ENCODE measurements at regions not wholly inside any gene's neighbourhood (a gene's known extent, or its start where the extent isn't known, plus 50 kb on each side); places are given as distances from the start of the nearest gene placed in this dataset.

- ChIA-PET CTCF (no interaction called here), POLR2A (interaction anchor here in 1 of 2 donors (0.8 kb wide), 1 partner anchor 601 kb away, joined by 5 read pairs; no protein-coding TSS in a partner anchor)
- Mint-ChIP-seq H3K4me3 (no peak overlapping the region), H3K27ac (no peak overlapping the region), H3K27me3 (peaks cover 0 to 3% of the 10 kb centered on the region in 2 donors), H3K4me1 (no peaks in the 10 kb centered on the region), H3K36me3 (no peaks in the 10 kb centered on the region), H3K9me3 (no peaks in the 10 kb centered on the region)
- ATAC-seq (replicated peaks in 1 of 4) (no peak), DNase-seq (no peak)
- Histone ChIP-seq H3K27ac (ENCODE audit: low read length) (no peak overlapping the region), H3K9me3 (no peaks in the 10 kb centered on the region), H3K4me3 (ENCODE audit: control insufficient read depth in 1 of 2, extremely low read depth in 1 of 2, low read length in 1 of 2) (no peak overlapping the region), H3K27me3 (replicated peaks in 1 of 2; ENCODE audit: control insufficient read depth in 2 of 2, extremely low read depth in 1 of 2, insufficient read depth in 2 of 2, low read length in 1 of 2) (no peaks in the 10 kb centered on the region), H3K36me3 (ENCODE audit: control insufficient read depth in 2 of 2, extremely low read depth in 1 of 2, insufficient read depth in 1 of 2, low read length in 1 of 2) (no peaks in the 10 kb centered on the region), H3K4me1 (ENCODE audit: control insufficient read depth in 1 of 2, extremely low read depth in 1 of 2, insufficient read depth in 2 of 2, low read length in 2 of 2) (no peaks in the 10 kb centered on the region)
- WGBS (ENCODE audit: insufficient coverage) = 60% methylated on average over 2 of the region's 6 CpGs
These were observed 200.2 kb downstream of the PLK2 start for GRCh38 chr5:58259685-58260152.

- H3K4me1 ChIP-seq (ENCODE audit: control insufficient read depth in 1 of 2, extremely low read depth in 1 of 2, insufficient read depth in 2 of 2, low read length in 2 of 2) = no peaks in the 10 kb centered on the region
- Mint-ChIP-seq H3K4me1 (no peaks in the 10 kb centered on the region), H3K27ac (no peak overlapping the region), H3K36me3 (no peaks in the 10 kb centered on the region), H3K4me3 (no peak overlapping the region), H3K9me3 (no peaks in the 10 kb centered on the region), H3K27me3 (peaks cover 0 to 3% of the 10 kb centered on the region in 2 donors)
- no peaks in the 10 kb centered on the region for H3K9me3 ChIP-seq
- ATAC-seq (replicated peaks in 1 of 4) (no peak), DNase-seq (no peak)
- no peaks in the 10 kb centered on the region for H3K36me3 ChIP-seq (ENCODE audit: control insufficient read depth in 2 of 2, extremely low read depth in 1 of 2, insufficient read depth in 1 of 2, low read length in 1 of 2)
- ChIA-PET POLR2A (no interaction called here), CTCF (no interaction called here)
- no peak overlapping the region for H3K27ac ChIP-seq (ENCODE audit: low read length)
- no peaks in the 10 kb centered on the region for H3K27me3 ChIP-seq (replicated peaks in 1 of 2; ENCODE audit: control insufficient read depth in 2 of 2, extremely low read depth in 1 of 2, insufficient read depth in 2 of 2, low read length in 1 of 2)
- H3K4me3 ChIP-seq (ENCODE audit: control insufficient read depth in 1 of 2, extremely low read depth in 1 of 2, low read length in 1 of 2) = no peak overlapping the region
These were observed 200.8 kb downstream of the PLK2 start for GRCh38 chr5:58258984-58259684.

GRCh38 chr5:58255970-58256369 lies 203.9 kb downstream of the PLK2 start:
- Mint-ChIP-seq H3K4me3 (no peak overlapping the region), H3K9me3 (no peaks in the 10 kb centered on the region), H3K4me1 (no peaks in the 10 kb centered on the region), H3K27me3 (peaks cover 2 to 4% of the 10 kb centered on the region in 2 donors), H3K27ac (no peak overlapping the region), H3K36me3 (no peaks in the 10 kb centered on the region)
- H3K36me3 ChIP-seq (ENCODE audit: control insufficient read depth in 2 of 2, extremely low read depth in 1 of 2, insufficient read depth in 1 of 2, low read length in 1 of 2) = no peaks in the 10 kb centered on the region
- no peak for DNase-seq
- H3K9me3 ChIP-seq = no peaks in the 10 kb centered on the region
- no CpG with 5 or more reads among the region's 2 CpGs for WGBS (ENCODE audit: insufficient coverage)
- no peak overlapping the region for H3K4me3 ChIP-seq (ENCODE audit: control insufficient read depth in 1 of 2, extremely low read depth in 1 of 2, low read length in 1 of 2)
- H3K27ac ChIP-seq (ENCODE audit: low read length) = no peak overlapping the region
- ChIA-PET POLR2A (no interaction called here), CTCF (no interaction called here)
- no peaks in the 10 kb centered on the region for H3K27me3 ChIP-seq (replicated peaks in 1 of 2; ENCODE audit: control insufficient read depth in 2 of 2, extremely low read depth in 1 of 2, insufficient read depth in 2 of 2, low read length in 1 of 2)
- ATAC-seq (replicated peaks in 1 of 4) = no peak
- H3K4me1 ChIP-seq (ENCODE audit: control insufficient read depth in 1 of 2, extremely low read depth in 1 of 2, insufficient read depth in 2 of 2, low read length in 2 of 2) = no peaks in the 10 kb centered on the region

GRCh38 chr5:58255386-58255785 lies 204.5 kb downstream of the PLK2 start:
- H3K4me1 ChIP-seq (ENCODE audit: control insufficient read depth in 1 of 2, extremely low read depth in 1 of 2, insufficient read depth in 2 of 2, low read length in 2 of 2) = no peaks in the 10 kb centered on the region
- no CpG with 5 or more reads among the region's 1 CpG for WGBS (ENCODE audit: insufficient coverage)
- ChIA-PET CTCF (no interaction called here), POLR2A (no interaction called here)
- no peaks in the 10 kb centered on the region for H3K9me3 ChIP-seq
- Mint-ChIP-seq H3K4me1 (no peaks in the 10 kb centered on the region), H3K9me3 (no peaks in the 10 kb centered on the region), H3K27me3 (peaks cover 2 to 4% of the 10 kb centered on the region in 2 donors), H3K27ac (no peak overlapping the region), H3K4me3 (no peak overlapping the region), H3K36me3 (no peaks in the 10 kb centered on the region)
- no peaks in the 10 kb centered on the region for H3K27me3 ChIP-seq (replicated peaks in 1 of 2; ENCODE audit: control insufficient read depth in 2 of 2, extremely low read depth in 1 of 2, insufficient read depth in 2 of 2, low read length in 1 of 2)
- DNase-seq (no peak), ATAC-seq (replicated peaks in 1 of 4) (no peak)
- H3K4me3 ChIP-seq (ENCODE audit: control insufficient read depth in 1 of 2, extremely low read depth in 1 of 2, low read length in 1 of 2) = no peak overlapping the region
- no peaks in the 10 kb centered on the region for H3K36me3 ChIP-seq (ENCODE audit: control insufficient read depth in 2 of 2, extremely low read depth in 1 of 2, insufficient read depth in 1 of 2, low read length in 1 of 2)
- H3K27ac ChIP-seq (ENCODE audit: low read length) = no peak overlapping the region

GRCh38 chr5:58248221-58248620 lies 211.7 kb downstream of the PLK2 start:
- H3K4me1 Mint-ChIP-seq = no peaks in the 10 kb centered on the region
- Histone ChIP-seq H3K9me3 (no peaks in the 10 kb centered on the region), H3K4me3 (ENCODE audit: control insufficient read depth in 1 of 2, extremely low read depth in 1 of 2, low read length in 1 of 2) (no peak overlapping the region), H3K27me3 (replicated peaks in 1 of 2; ENCODE audit: control insufficient read depth in 2 of 2, extremely low read depth in 1 of 2, insufficient read depth in 2 of 2, low read length in 1 of 2) (no peaks in the 10 kb centered on the region), H3K27ac (ENCODE audit: low read length) (no peak overlapping the region), H3K4me1 (ENCODE audit: control insufficient read depth in 1 of 2, extremely low read depth in 1 of 2, insufficient read depth in 2 of 2, low read length in 2 of 2) (no peaks in the 10 kb centered on the region), H3K36me3 (ENCODE audit: control insufficient read depth in 2 of 2, extremely low read depth in 1 of 2, insufficient read depth in 1 of 2, low read length in 1 of 2) (no peaks in the 10 kb centered on the region)
- ATAC-seq (replicated peaks in 1 of 4) = no peak
- no peak for DNase-seq
- POLR2A ChIA-PET = no interaction called here
- no peaks in the 10 kb centered on the region for H3K9me3 Mint-ChIP-seq
- no peak overlapping the region for H3K4me3 Mint-ChIP-seq
- no CpG with 5 or more reads among the region's 1 CpG for WGBS (ENCODE audit: insufficient coverage)
- H3K27ac Mint-ChIP-seq = no peak overlapping the region
- peaks cover 4 to 12% of the 10 kb centered on the region in 2 donors for H3K27me3 Mint-ChIP-seq
- CTCF ChIA-PET = no interaction called here
- no peaks in the 10 kb centered on the region for H3K36me3 Mint-ChIP-seq

- Mint-ChIP-seq H3K4me3 (no peak overlapping the region), H3K36me3 (no peaks in the 10 kb centered on the region), H3K9me3 (no peaks in the 10 kb centered on the region), H3K27ac (no peak overlapping the region), H3K27me3 (peaks cover 2 to 8% of the 10 kb centered on the region in 2 donors), H3K4me1 (no peaks in the 10 kb centered on the region)
- CTCF ChIA-PET = no interaction called here
- DNase-seq (no peak), ATAC-seq (replicated peaks in 1 of 4) (no peak)
- POLR2A ChIA-PET = no interaction called here
- H3K4me3 ChIP-seq (ENCODE audit: control insufficient read depth in 1 of 2, extremely low read depth in 1 of 2, low read length in 1 of 2) = no peak overlapping the region
- no peaks in the 10 kb centered on the region for H3K27me3 ChIP-seq (replicated peaks in 1 of 2; ENCODE audit: control insufficient read depth in 2 of 2, extremely low read depth in 1 of 2, insufficient read depth in 2 of 2, low read length in 1 of 2)
- H3K27ac ChIP-seq (ENCODE audit: low read length) = no peak overlapping the region
- WGBS (ENCODE audit: insufficient coverage) = 55% methylated on average over 3 of the region's 3 CpGs
- H3K4me1 ChIP-seq (ENCODE audit: control insufficient read depth in 1 of 2, extremely low read depth in 1 of 2, insufficient read depth in 2 of 2, low read length in 2 of 2) = no peaks in the 10 kb centered on the region
- no peaks in the 10 kb centered on the region for H3K9me3 ChIP-seq
- no peaks in the 10 kb centered on the region for H3K36me3 ChIP-seq (ENCODE audit: control insufficient read depth in 2 of 2, extremely low read depth in 1 of 2, insufficient read depth in 1 of 2, low read length in 1 of 2)
These were observed 213.4 kb downstream of the PLK2 start for GRCh38 chr5:58246461-58246944.

- ATAC-seq (replicated peaks in 1 of 4) = no peak
- no CpG with 5 or more reads among the region's 3 CpGs for WGBS (ENCODE audit: insufficient coverage)
These were observed 214.4 kb downstream of the PLK2 start for GRCh38 chr5:58245476-58245840.

More at GRCh38 chr5:58245476-58245840, 214.4 kb downstream of the PLK2 start:
- Histone ChIP-seq H3K4me3 (ENCODE audit: control insufficient read depth in 1 of 2, extremely low read depth in 1 of 2, low read length in 1 of 2) (no peak overlapping the region), H3K27me3 (replicated peaks in 1 of 2; ENCODE audit: control insufficient read depth in 2 of 2, extremely low read depth in 1 of 2, insufficient read depth in 2 of 2, low read length in 1 of 2) (no peaks in the 10 kb centered on the region), H3K4me1 (ENCODE audit: control insufficient read depth in 1 of 2, extremely low read depth in 1 of 2, insufficient read depth in 2 of 2, low read length in 2 of 2) (no peaks in the 10 kb centered on the region), H3K9me3 (no peaks in the 10 kb centered on the region), H3K36me3 (ENCODE audit: control insufficient read depth in 2 of 2, extremely low read depth in 1 of 2, insufficient read depth in 1 of 2, low read length in 1 of 2) (no peaks in the 10 kb centered on the region), H3K27ac (ENCODE audit: low read length) (no peak overlapping the region)
- POLR2A ChIA-PET = no interaction called here
- no peak for DNase-seq
- Mint-ChIP-seq H3K27ac (no peak overlapping the region), H3K36me3 (no peaks in the 10 kb centered on the region), H3K27me3 (peaks cover 2 to 8% of the 10 kb centered on the region in 2 donors), H3K4me3 (no peak overlapping the region), H3K9me3 (no peaks in the 10 kb centered on the region), H3K4me1 (no peaks in the 10 kb centered on the region)
- CTCF ChIA-PET = no interaction called here
